ENCODE measurements at regions not wholly inside any gene's neighbourhood (a gene's known extent, or its start where the extent isn't known, plus 50 kb on each side); places are given as distances from the start of the nearest gene placed in this dataset.

DNA sequence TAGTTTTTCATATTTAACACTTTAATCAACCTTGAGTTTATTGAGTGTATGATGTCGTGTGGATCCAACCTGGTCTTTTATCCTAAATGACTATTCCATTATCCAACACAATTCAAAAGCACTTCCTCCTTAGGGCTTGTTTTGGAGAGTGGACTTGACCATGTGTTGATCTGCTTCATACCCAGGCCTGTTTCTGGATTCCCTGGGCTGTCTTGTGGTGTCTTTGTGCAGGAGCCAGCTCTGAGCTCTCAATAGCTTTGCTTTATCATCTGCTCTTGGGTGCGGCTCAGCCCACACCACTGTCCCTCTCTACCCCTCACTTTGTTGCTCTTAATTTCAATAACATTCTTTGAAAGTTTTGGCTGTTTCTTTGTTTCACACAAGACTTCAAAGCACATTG is 70.9 kb upstream of the CHST15 start:
- no peaks in the 10 kb centered on the region for H3K36me3 ChIP-seq (ENCODE audit: control insufficient read depth, insufficient read depth, low read length)
- H4K5ac ChIP-seq (ENCODE audit: low read depth, low read length) = no peak overlapping the region
- no TSS peak for BruUV-seq (replicated peaks)
- no CpG with 5 or more reads among the region's 2 CpGs for WGBS, 2 experiments (ENCODE audit: extremely low coverage in 2 of 2, insufficient read length in 1 of 2)
- H3K9ac ChIP-seq (ENCODE audit: low read depth, low read length) = no peak overlapping the region
- no peak overlapping the region for H2BK20ac ChIP-seq (ENCODE audit: low read depth, low read length)
- peaks cover 5% of the 10 kb centered on the region; the same call in 1 of the 2 replicates for H3K9me3 ChIP-seq (ENCODE audit: control insufficient read depth, insufficient read depth, low read length)
- no peak overlapping the region for H3K4me3 ChIP-seq (ENCODE audit: insufficient read depth, low read depth, low read length)
- ChIA-PET POLR2A (ENCODE audit: unreplicated experiment) (no interaction called here), CTCF (no interaction called here)
- no peak overlapping the region for H3K4me2 ChIP-seq (ENCODE audit: low read depth, low read length)
- dilution Hi-C loops (cut with HindIII; ENCODE audit: low sequenced_read_pairs, unreplicated experiment) (no loop called here), intact Hi-C loops (cut with micrococcal nuclease) (no loop called here), in situ Hi-C loops (cut with MboI; ENCODE audit: low sequenced_read_pairs) (no loop called here)
- no peak overlapping the region for H3K18ac ChIP-seq (ENCODE audit: low read depth, low read length)
- H3K27me3 ChIP-seq (ENCODE audit: control insufficient read depth, insufficient read depth, low read length) = no peaks in the 10 kb centered on the region
- no peak for TF ChIP-seq POLR2A (IDR thresholded peaks at IDR 0.05; ENCODE audit: low read depth, low read length)
- no peak for TF ChIP-seq MXI1 (IDR thresholded peaks at IDR 0.05; ENCODE audit: borderline replicate concordance, low read depth, low read length)
- no peak for TF ChIP-seq MAZ (IDR thresholded peaks at IDR 0.05; ENCODE audit: borderline replicate concordance, low read depth, low read length)
- TF ChIP-seq NFE2L2 (IDR thresholded peaks at IDR 0.05; ENCODE audit: low read depth, low read length) = no peak
- TF ChIP-seq BHLHE40 (IDR thresholded peaks at IDR 0.05; ENCODE audit: low read depth, low read length) = no peak
- no peak for TF ChIP-seq MAFK (IDR thresholded peaks at IDR 0.05; ENCODE audit: low read depth, low read length)
- TF ChIP-seq RCOR1 (IDR thresholded peaks at IDR 0.05; ENCODE audit: insufficient replicate concordance, low read length) = no peak
- TF ChIP-seq, protein P1, sequence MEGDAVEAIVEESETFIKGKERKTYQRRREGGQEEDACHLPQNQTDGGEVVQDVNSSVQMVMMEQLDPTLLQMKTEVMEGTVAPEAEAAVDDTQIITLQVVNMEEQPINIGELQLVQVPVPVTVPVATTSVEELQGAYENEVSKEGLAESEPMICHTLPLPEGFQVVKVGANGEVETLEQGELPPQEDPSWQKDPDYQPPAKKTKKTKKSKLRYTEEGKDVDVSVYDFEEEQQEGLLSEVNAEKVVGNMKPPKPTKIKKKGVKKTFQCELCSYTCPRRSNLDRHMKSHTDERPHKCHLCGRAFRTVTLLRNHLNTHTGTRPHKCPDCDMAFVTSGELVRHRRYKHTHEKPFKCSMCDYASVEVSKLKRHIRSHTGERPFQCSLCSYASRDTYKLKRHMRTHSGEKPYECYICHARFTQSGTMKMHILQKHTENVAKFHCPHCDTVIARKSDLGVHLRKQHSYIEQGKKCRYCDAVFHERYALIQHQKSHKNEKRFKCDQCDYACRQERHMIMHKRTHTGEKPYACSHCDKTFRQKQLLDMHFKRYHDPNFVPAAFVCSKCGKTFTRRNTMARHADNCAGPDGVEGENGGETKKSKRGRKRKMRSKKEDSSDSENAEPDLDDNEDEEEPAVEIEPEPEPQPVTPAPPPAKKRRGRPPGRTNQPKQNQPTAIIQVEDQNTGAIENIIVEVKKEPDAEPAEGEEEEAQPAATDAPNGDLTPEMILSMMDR (conservative IDR thresholded peaks at IDR 0.05; ENCODE audit: low read depth, low read length) = no peak
- TF ChIP-seq, protein P2, sequence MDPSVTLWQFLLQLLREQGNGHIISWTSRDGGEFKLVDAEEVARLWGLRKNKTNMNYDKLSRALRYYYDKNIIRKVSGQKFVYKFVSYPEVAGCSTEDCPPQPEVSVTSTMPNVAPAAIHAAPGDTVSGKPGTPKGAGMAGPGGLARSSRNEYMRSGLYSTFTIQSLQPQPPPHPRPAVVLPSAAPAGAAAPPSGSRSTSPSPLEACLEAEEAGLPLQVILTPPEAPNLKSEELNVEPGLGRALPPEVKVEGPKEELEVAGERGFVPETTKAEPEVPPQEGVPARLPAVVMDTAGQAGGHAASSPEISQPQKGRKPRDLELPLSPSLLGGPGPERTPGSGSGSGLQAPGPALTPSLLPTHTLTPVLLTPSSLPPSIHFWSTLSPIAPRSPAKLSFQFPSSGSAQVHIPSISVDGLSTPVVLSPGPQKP (IDR thresholded peaks at IDR 0.05; ENCODE audit: borderline replicate concordance, low read depth, low read length) = no peak
- TF ChIP-seq CHD1 (IDR thresholded peaks at IDR 0.05; ENCODE audit: low read depth, low read length) = no peak
- TF ChIP-seq FOS (IDR thresholded peaks at IDR 0.05; ENCODE audit: low read depth, low read length) = no peak
- TF ChIP-seq USF2 (IDR thresholded peaks at IDR 0.05; ENCODE audit: low read depth, low read length) = no peak
- H3K9me1 ChIP-seq (ENCODE audit: insufficient read depth, low read length) = no peaks in the 10 kb centered on the region
- H2BK5ac ChIP-seq (ENCODE audit: low read depth, low read length, poor library complexity, severe bottlenecking) = no peak overlapping the region
- H3K27ac ChIP-seq (ENCODE audit: insufficient read depth, low read length) = no peak overlapping the region
- no peak overlapping the region for H3K23ac ChIP-seq (ENCODE audit: low read depth, low read length)
- no peak overlapping the region for H3K4ac ChIP-seq (ENCODE audit: low read depth, low read length)
- DNase-seq (no peak), ATAC-seq (ENCODE audit: low read depth) (no peak)
- H4K91ac ChIP-seq (ENCODE audit: insufficient read depth, low read depth, low read length) = no peak overlapping the region
- H2AK9ac ChIP-seq (replicated peaks; ENCODE audit: low read depth, low read length, poor library complexity) = no peak overlapping the region
- H3K79me1 ChIP-seq (ENCODE audit: low read depth in 1 of 2, low read length in 2 of 2) = no peaks in the 10 kb centered on the region
- no peak overlapping the region for H2BK15ac ChIP-seq (ENCODE audit: low read depth, low read length)
- no peak overlapping the region for H2AK5ac ChIP-seq (ENCODE audit: low read depth, low read length)
- no peak overlapping the region for H4K8ac ChIP-seq (ENCODE audit: low read depth in 2 of 2, low read length in 2 of 2)
- no peaks in the 10 kb centered on the region for H4K20me1 ChIP-seq (ENCODE audit: insufficient read depth, low read length)
- H2BK120ac ChIP-seq (ENCODE audit: low read depth, low read length) = no peak overlapping the region
- H3K4me1 ChIP-seq (ENCODE audit: control insufficient read depth, insufficient read depth, low read length) = no peaks in the 10 kb centered on the region
- H3K14ac ChIP-seq (replicated peaks; ENCODE audit: low read depth, low read length) = no peak overlapping the region
- H3K56ac ChIP-seq (ENCODE audit: extremely low read depth, insufficient read depth, low read length) = no peak overlapping the region
- H2AFZ ChIP-seq (replicated peaks; ENCODE audit: low read length, poor library complexity) = no peak overlapping the region
